HUES64 (cell line): ENCODE measurements at regions not wholly inside any gene's neighbourhood (a gene's known extent, or its start where the extent isn't known, plus 50 kb on each side); places are given as distances from the start of the nearest gene placed in this dataset.

Source experiments
- H3K27ac ChIP-seq: 2 replicates; pipeline ENCODE4 v1.7.0; 2013; ENCODE audit warnings: low read depth, low read length, inconsistent platforms
- H3K27me3 ChIP-seq: 2 replicates; pipeline ENCODE4 v1.6.1; 2013; ENCODE audit warnings: mild to moderate bottlenecking, low read length; ENCODE audit not compliant: insufficient read depth
- H3K36me3 ChIP-seq: 2 replicates; pipeline ENCODE4 v1.6.1; 2013; ENCODE audit warnings: mild to moderate bottlenecking, low read length; ENCODE audit not compliant: insufficient read depth
- H3K4me1 ChIP-seq: 2 replicates; pipeline ENCODE4 v1.6.1; 2013; ENCODE audit warnings: mild to moderate bottlenecking, low read length, moderate library complexity; ENCODE audit not compliant: insufficient read depth
- H3K4me3 ChIP-seq: 2 replicates; pipeline ENCODE4 v1.5.1; 2013; ENCODE audit warnings: mild to moderate bottlenecking, low read length, moderate library complexity
- H3K9ac ChIP-seq: 2 replicates; pipeline ENCODE4 v1.6.1; 2013; ENCODE audit warnings: mild to moderate bottlenecking, low read depth, low read length
- H3K9me3 ChIP-seq: 2 replicates; pipeline ENCODE4 v1.6.1; 2013; ENCODE audit warnings: low read depth, low read length; ENCODE audit not compliant: insufficient read depth
- WGBS: fragments of 150-250, 120-280 bp; methylation state at CpG from one replicate; pipeline ENCODE4 v1.1.7; 2013; ENCODE audit warnings: missing lambda C conversion rate; 5-methylcytosine and 5-hydroxymethylcytosine counted together

GRCh38 chr22:44609400-44609988 is 92.5 kb upstream of the PRR5 start:
- H3K27me3 ChIP-seq = no peaks in the 10 kb centered on the region
- H3K9me3 ChIP-seq = peaks cover 29% of the 10 kb centered on the region
- 90% methylated on average over 12 of the region's 12 CpGs for WGBS
- H3K27ac ChIP-seq = no peak overlapping the region
- H3K4me1 ChIP-seq = no peaks in the 10 kb centered on the region
- no peaks in the 10 kb centered on the region for H3K36me3 ChIP-seq
- no peak overlapping the region for H3K9ac ChIP-seq
- no peak overlapping the region for H3K4me3 ChIP-seq

DNA sequence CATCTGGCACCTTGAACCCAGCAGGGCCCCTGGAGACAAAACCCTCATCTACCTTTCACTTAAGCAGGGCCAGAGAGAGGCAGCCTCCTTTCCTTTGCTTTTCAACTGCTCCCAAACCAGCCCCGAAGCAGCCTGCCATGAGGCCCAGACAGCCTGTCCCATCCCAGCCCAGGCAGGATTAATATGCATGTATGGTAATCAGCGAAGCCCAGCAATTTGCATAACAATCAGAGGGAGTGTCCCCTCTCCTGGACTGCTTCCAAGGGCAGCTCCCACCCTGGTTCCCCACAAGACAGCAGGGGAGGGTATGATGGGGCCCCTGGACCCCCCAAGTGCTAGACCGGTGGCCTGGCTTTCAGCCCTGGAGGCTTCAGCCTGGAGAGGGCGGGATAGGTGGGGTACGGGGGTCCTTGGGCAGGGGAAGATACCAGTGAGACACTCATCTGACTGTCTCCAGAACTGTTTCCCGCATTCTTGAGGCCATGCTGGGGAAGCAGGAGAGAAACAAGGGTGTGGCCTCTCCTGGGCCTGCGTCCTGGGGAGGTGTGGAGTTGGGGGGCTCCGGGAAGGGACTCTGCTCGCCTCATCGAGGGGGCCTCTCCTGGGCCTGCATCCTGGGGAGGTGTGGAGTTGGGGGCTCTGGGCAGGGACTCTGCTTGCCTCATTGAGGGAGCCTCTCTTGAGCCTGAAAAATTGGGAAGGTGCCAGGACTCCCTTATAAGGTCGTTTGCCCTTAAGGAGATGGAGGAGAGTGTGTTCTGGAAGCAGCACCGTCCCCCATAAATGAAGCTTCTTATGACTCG is 93.2 kb upstream of the PRR5 start:
- no peaks in the 10 kb centered on the region for H3K36me3 ChIP-seq
- no peaks in the 10 kb centered on the region for H3K27me3 ChIP-seq
- no peak overlapping the region for H3K9ac ChIP-seq
- H3K4me1 ChIP-seq = no peaks in the 10 kb centered on the region
- H3K27ac ChIP-seq = no peak overlapping the region
- 81% methylated on average over 13 of the region's 13 CpGs for WGBS
- H3K9me3 ChIP-seq = peaks cover 22% of the 10 kb centered on the region
- no peak overlapping the region for H3K4me3 ChIP-seq

DNA sequence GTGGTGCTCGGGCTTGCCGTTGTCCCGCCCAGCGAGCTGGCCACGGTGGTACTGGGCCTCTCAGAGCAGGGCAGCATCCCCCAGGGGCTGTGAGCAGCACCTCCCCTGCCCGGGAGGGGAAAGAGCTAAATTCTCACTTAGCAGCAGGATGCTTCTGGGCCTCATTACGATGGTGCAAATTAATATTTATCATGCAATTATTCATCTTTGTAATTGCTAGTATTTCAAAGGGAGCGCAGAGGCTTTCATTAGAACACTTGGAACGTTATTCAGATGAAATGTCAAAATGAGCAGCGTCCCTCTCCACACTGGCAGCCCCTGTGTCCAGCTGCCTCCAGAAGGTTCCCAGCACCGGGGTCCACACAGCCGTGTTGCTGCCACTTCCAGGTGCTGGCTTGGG is 95.9 kb upstream of the PRR5 start:
- no peak overlapping the region for H3K27ac ChIP-seq
- H3K4me3 ChIP-seq = no peak overlapping the region
- no peaks in the 10 kb centered on the region for H3K27me3 ChIP-seq
- H3K36me3 ChIP-seq = no peaks in the 10 kb centered on the region
- WGBS = 87% methylated on average over 12 of the region's 12 CpGs
- H3K4me1 ChIP-seq = no peaks in the 10 kb centered on the region
- H3K9me3 ChIP-seq = no peaks in the 10 kb centered on the region; the same call in 1 of the 2 replicates
- H3K9ac ChIP-seq = no peak overlapping the region

DNA sequence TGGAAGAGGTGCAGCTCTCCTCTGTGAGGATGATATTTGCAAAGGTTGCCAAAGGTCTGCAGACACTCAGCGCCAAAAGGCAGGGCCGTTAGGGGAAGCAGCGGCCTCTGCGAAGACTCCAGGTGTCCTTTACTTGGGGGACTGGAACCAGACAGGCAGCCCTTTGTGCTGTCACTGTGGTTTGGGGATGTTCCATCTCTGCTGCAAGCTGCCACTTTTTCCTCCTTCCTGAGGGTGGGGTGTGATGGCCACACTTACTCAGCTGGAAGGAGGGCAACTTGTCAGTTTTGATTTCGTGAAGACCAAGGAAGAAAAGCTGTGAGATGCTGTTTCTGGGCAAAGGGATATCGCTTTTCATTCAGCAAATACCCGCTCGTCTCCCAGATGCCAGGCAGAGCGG is 96.5 kb upstream of the PRR5 start:
- H3K4me1 ChIP-seq = no peaks in the 10 kb centered on the region
- no peak overlapping the region for H3K9ac ChIP-seq
- H3K4me3 ChIP-seq = no peak overlapping the region
- 94% methylated on average over 9 of the region's 9 CpGs for WGBS
- H3K9me3 ChIP-seq = no peaks in the 10 kb centered on the region
- no peaks in the 10 kb centered on the region for H3K27me3 ChIP-seq
- H3K27ac ChIP-seq = no peak overlapping the region
- no peaks in the 10 kb centered on the region for H3K36me3 ChIP-seq

DNA sequence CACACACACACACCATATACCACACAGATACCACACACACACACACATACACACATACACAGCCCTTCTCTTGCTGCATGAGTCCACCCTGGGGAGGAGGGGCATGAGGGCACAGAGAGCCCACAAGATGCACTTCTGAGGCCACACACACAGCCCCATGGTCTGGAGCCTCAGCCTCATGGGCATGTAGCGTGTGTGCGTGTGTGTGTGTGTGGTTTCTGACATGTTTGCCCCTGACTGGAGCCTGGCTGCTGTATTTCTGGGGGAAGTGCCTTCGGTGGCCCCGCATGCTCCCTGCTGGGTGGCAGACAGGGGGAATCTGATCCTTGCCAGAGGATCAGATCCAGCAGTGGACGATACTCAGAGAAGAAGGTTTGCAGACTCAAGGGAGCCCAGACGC is 97.0 kb upstream of the PRR5 start:
- no peaks in the 10 kb centered on the region for H3K27me3 ChIP-seq
- 83% methylated on average over 6 of the region's 6 CpGs for WGBS
- no peak overlapping the region for H3K27ac ChIP-seq
- no peaks in the 10 kb centered on the region for H3K4me1 ChIP-seq
- no peak overlapping the region for H3K4me3 ChIP-seq
- H3K36me3 ChIP-seq = no peaks in the 10 kb centered on the region
- H3K9ac ChIP-seq = no peak overlapping the region
- no peaks in the 10 kb centered on the region for H3K9me3 ChIP-seq

DNA sequence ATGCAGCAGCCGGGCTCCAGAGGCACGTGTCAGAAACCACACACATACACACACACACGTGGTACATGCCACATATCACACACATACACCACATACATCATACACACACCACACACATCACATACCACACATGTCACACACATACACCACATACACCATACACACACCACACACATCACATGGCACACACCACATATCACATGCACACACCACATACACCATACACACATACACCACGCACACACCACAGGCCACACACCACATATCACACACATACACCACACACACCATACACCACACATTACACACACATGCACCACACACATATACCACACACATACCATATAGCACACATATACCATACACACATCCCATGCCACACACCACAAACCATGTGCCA is 97.5 kb upstream of the PRR5 start:
- Histone ChIP-seq H3K27me3 (no peaks in the 10 kb centered on the region), H3K9me3 (no peaks in the 10 kb centered on the region), H3K4me3 (no peak overlapping the region), H3K27ac (no peak overlapping the region), H3K4me1 (no peaks in the 10 kb centered on the region), H3K36me3 (no peaks in the 10 kb centered on the region), H3K9ac (no peak overlapping the region)
- 89% methylated on average over 4 of the region's 4 CpGs for WGBS

- Histone ChIP-seq H3K9me3 (no peaks in the 10 kb centered on the region), H3K9ac (no peak overlapping the region), H3K27ac (no peak overlapping the region), H3K36me3 (no peaks in the 10 kb centered on the region), H3K4me1 (no peaks in the 10 kb centered on the region), H3K4me3 (no peak overlapping the region), H3K27me3 (no peaks in the 10 kb centered on the region)
- WGBS = 94% methylated on average over 11 of the region's 11 CpGs
Observed at GRCh38 chr22:44603767-44604166, 98.2 kb upstream of the PRR5 start.

- Histone ChIP-seq H3K4me1 (no peaks in the 10 kb centered on the region), H3K9me3 (no peaks in the 10 kb centered on the region), H3K36me3 (no peaks in the 10 kb centered on the region), H3K27ac (no peak overlapping the region), H3K27me3 (no peaks in the 10 kb centered on the region), H3K9ac (no peak overlapping the region), H3K4me3 (no peak overlapping the region)
- WGBS = 90% methylated on average over 5 of the region's 5 CpGs
Observed at GRCh38 chr22:44601725-44602124, 100.3 kb upstream of the PRR5 start.

DNA sequence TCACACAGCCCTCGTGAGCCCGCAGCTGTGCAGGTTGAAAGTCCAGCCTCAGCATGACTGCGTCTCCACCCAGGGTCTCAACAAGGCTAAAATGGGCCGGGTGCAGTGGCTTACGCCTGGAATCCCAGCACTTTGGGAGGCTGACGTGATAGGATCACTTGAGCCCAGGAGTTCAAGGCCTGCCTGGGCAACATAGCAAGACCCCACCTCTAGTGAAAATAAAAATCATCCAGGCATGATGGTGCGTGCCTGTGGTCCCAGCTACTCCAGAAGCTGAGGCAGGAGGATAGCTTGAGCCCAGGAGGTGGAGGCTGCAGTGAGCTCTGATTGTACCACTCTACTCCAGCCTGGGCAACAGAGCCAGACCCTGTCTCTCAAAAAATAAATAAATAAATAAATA is 100.8 kb upstream of the PRR5 start:
- Histone ChIP-seq H3K27me3 (no peaks in the 10 kb centered on the region), H3K4me3 (no peak overlapping the region), H3K27ac (no peak overlapping the region), H3K4me1 (peaks cover under 1% of the 10 kb centered on the region; the same call in 1 of the 2 replicates), H3K9me3 (no peaks in the 10 kb centered on the region), H3K36me3 (no peaks in the 10 kb centered on the region), H3K9ac (no peak overlapping the region)
- WGBS = 93% methylated on average over 7 of the region's 7 CpGs

GRCh38 chr22:44600207-44600785 is 101.7 kb upstream of the PRR5 start:
- no peak overlapping the region for H3K9ac ChIP-seq
- H3K4me1 ChIP-seq = peaks cover 4% of the 10 kb centered on the region; the same call in 1 of the 2 replicates

GRCh38 chr22:44599500-44600140 is 101.6 kb upstream of the RTL6 start:
- H3K27ac ChIP-seq = no peak overlapping the region
- 84% methylated on average over 11 of the region's 11 CpGs for WGBS
- no peak overlapping the region for H3K4me3 ChIP-seq
- H3K9me3 ChIP-seq = no peaks in the 10 kb centered on the region
- peaks cover 7% of the 10 kb centered on the region; the same call in 1 of the 2 replicates for H3K4me1 ChIP-seq
- H3K9ac ChIP-seq = no peak overlapping the region
- no peaks in the 10 kb centered on the region for H3K36me3 ChIP-seq
- H3K27me3 ChIP-seq = no peaks in the 10 kb centered on the region

More at GRCh38 chr22:44600207-44600785, 101.7 kb upstream of the PRR5 start:
- no peak overlapping the region for H3K4me3 ChIP-seq
- no peak overlapping the region for H3K27ac ChIP-seq
- WGBS = 94% methylated on average over 13 of the region's 13 CpGs
- no peaks in the 10 kb centered on the region for H3K36me3 ChIP-seq
- no peaks in the 10 kb centered on the region for H3K9me3 ChIP-seq
- no peaks in the 10 kb centered on the region for H3K27me3 ChIP-seq
